ENCODE measurements at regions not wholly inside any gene's neighbourhood (a gene's known extent, or its start where the extent isn't known, plus 50 kb on each side); places are given as distances from the start of the nearest gene placed in this dataset.

DNA sequence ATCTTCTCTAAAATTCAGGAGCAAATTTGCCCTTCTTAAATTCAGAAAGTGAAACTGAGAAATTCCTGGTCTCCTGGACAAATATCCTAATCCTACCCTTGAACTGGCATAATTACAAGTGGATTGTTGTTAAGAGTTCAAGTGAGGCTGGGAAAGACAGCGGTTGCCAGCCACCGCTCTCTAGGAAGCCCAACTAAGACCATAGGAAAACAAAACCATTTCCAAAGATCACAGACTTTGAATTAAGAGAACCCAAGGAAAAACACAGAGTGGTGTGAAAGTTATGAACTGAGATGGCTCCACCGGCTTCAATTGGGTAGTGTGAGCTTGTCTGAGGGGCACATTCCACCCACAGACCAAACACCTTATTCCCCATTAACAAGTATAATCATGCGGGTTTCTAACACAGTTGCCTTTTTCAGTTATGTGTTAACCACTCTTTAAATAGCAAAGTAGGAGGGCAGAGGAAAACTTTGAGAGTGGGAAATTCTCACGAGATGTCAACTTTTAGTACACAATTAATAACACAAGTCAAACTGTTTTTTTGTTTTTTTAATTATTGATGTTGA lies 1628.8 kb upstream of the SEL1L start:
- no peak for ATAC-seq
- H3K9me3 ChIP-seq: no peaks in the 10 kb centered on the region

DNA sequence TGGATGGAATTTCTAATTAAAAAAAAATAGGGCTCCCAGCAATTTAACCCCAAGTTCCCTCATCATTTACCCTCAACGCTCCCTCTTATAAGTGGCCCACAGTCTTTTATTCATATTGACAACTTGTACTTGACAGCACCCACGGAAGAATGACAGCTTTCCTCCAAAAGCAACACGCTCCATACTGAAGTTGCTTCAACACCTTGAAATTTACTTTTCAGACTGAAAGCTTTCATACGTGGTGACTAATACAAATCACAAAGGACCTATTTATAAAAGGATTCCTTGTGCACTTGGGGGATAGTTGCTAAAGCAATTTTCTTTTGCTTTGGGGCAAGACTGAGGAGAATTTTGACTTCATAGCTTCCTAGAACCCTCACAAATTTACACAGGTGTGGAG lies 1629.4 kb upstream of the SEL1L start:
- H3K36me3 ChIP-seq: no peaks in the 10 kb centered on the region
- intact Hi-C loops (cut with DNase I): no loop called here
- H3K27me3 ChIP-seq (ENCODE audit: low read depth): no peaks in the 10 kb centered on the region

More for the DNA sequence above, 1628.8 kb upstream of the SEL1L start:
- no peak for DNase-seq
- Histone ChIP-seq H3K27ac (no peak overlapping the region), H3K4me3 (no peak overlapping the region), H3K36me3 (no peaks in the 10 kb centered on the region), H3K4me1 (no peaks in the 10 kb centered on the region), H3K27me3 (ENCODE audit: low read depth) (no peaks in the 10 kb centered on the region)
- intact Hi-C loops (cut with DNase I): no loop called here
- TF ChIP-seq, protein P1, sequence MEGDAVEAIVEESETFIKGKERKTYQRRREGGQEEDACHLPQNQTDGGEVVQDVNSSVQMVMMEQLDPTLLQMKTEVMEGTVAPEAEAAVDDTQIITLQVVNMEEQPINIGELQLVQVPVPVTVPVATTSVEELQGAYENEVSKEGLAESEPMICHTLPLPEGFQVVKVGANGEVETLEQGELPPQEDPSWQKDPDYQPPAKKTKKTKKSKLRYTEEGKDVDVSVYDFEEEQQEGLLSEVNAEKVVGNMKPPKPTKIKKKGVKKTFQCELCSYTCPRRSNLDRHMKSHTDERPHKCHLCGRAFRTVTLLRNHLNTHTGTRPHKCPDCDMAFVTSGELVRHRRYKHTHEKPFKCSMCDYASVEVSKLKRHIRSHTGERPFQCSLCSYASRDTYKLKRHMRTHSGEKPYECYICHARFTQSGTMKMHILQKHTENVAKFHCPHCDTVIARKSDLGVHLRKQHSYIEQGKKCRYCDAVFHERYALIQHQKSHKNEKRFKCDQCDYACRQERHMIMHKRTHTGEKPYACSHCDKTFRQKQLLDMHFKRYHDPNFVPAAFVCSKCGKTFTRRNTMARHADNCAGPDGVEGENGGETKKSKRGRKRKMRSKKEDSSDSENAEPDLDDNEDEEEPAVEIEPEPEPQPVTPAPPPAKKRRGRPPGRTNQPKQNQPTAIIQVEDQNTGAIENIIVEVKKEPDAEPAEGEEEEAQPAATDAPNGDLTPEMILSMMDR (IDR thresholded peaks at IDR 0.05): no peak

GRCh38 chr14:83164016-83164415 lies 1630.4 kb upstream of the SEL1L start:
- DNase-seq (no peak), ATAC-seq (no peak)
- Histone ChIP-seq H3K4me1 (no peaks in the 10 kb centered on the region), H3K27ac (no peak overlapping the region), H3K27me3 (ENCODE audit: low read depth) (no peaks in the 10 kb centered on the region), H3K36me3 (no peaks in the 10 kb centered on the region), H3K4me3 (no peak overlapping the region), H3K9me3 (no peaks in the 10 kb centered on the region)
- TF ChIP-seq, protein P1 (IDR thresholded peaks at IDR 0.05): no peak
- intact Hi-C loops (cut with DNase I): no loop called here

More for the DNA sequence above, 1629.4 kb upstream of the SEL1L start:
- DNase-seq: no peak
- no peaks in the 10 kb centered on the region for H3K9me3 ChIP-seq
- H3K4me3 ChIP-seq: no peak overlapping the region
- TF ChIP-seq, protein P1 (IDR thresholded peaks at IDR 0.05): no peak
- no peak for ATAC-seq
- no peak overlapping the region for H3K27ac ChIP-seq
- H3K4me1 ChIP-seq: no peaks in the 10 kb centered on the region

DNA sequence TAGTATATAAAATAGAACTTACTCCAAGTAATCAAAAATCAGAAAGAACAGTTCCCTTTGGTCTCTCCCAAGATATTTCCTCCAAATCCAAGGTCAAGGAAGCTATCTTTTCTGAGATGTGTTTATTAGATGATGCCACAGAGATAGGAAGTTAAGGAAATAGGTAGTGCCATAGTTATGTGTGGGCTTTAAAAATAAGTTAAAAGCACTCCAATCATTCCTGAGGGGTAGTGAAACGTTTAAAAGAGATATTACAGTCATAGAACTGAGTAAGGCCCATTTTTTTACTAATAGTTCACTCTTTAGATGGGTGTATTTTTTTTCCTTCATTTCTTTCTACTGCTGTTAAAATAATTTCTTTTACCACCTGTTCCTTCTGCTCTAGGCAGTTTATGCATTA lies 1630.9 kb upstream of the SEL1L start:
- H3K9me3 ChIP-seq: no peaks in the 10 kb centered on the region
- TF ChIP-seq, protein P1 (IDR thresholded peaks at IDR 0.05): no peak

DNA sequence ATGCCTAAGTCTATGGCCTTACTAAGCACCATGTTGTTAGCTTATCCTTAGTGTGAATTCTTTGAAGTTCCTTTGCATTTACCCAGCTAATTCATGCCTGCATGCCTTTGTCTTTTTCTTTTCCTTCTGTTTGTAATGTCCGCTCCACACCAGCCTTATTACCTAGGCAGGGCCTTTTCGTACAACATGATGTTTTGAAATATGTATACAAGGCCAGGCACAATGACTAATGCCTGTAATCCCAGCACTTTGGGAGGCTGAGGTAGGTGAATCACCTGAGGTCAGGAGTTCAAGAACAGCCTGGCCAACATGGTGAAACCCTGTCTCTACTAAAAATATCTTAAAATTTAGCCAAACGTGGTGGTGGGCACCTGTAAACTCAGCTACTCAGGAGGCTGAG lies 1636.5 kb upstream of the SEL1L start:
- H3K27me3 ChIP-seq (ENCODE audit: low read depth): no peaks in the 10 kb centered on the region
- no peak overlapping the region for H3K27ac ChIP-seq
- DNase-seq (no peak), ATAC-seq (no peak)
- no peaks in the 10 kb centered on the region for H3K4me1 ChIP-seq
- H3K36me3 ChIP-seq: no peaks in the 10 kb centered on the region
- no peaks in the 10 kb centered on the region for H3K9me3 ChIP-seq
- intact Hi-C loops (cut with DNase I): no loop called here
- TF ChIP-seq, protein P1 (IDR thresholded peaks at IDR 0.05): no peak
- no peak overlapping the region for H3K4me3 ChIP-seq

More for the DNA sequence above, 1630.9 kb upstream of the SEL1L start:
- ATAC-seq (no peak), DNase-seq (no peak)
- no peaks in the 10 kb centered on the region for H3K36me3 ChIP-seq
- H3K27ac ChIP-seq: no peak overlapping the region
- H3K4me1 ChIP-seq: no peaks in the 10 kb centered on the region
- H3K4me3 ChIP-seq: no peak overlapping the region
- intact Hi-C loops (cut with DNase I): no loop called here
- H3K27me3 ChIP-seq (ENCODE audit: low read depth): no peaks in the 10 kb centered on the region
